Stimulated activated CD4-positive, alpha-beta T cell treated with anti-CD3 and anti-CD28 coated beads, TNF-alpha, amount 100 ng/mL, for 24 hours (primary cell): ENCODE measurements at regions not wholly inside any gene's neighbourhood (a gene's known extent, or its start where the extent isn't known, plus 50 kb on each side); places are given as distances from the start of the nearest gene placed in this dataset.

ENCODE experiments used
- DNase-seq, 3 experiments: peaks; one replicate each; pipeline ENCODE4 v3.0.0-alpha.2; 2020; ENCODE audit warnings: low read depth in 3 of 3

GRCh38 chr10:128497660-128498377 is 371.6 kb upstream of the MKI67 start:
- DNase-seq, result no peak

GRCh38 chr10:128498378-128498730 is 372.1 kb upstream of the MKI67 start:
- no peak for DNase-seq

- DNase-seq, result no peak
These were observed 372.5 kb upstream of the MKI67 start for GRCh38 chr10:128498746-128499145.

GRCh38 chr10:128499486-128499885 is 373.3 kb upstream of the MKI67 start:
- DNase-seq, result no peak

- DNase-seq, result no peak
These were observed 373.7 kb upstream of the MKI67 start for GRCh38 chr10:128499956-128500355.

GRCh38 chr10:128500642-128501041 is 374.4 kb upstream of the MKI67 start:
- no peak for DNase-seq

- no peak for DNase-seq
These were observed 379.1 kb upstream of the MKI67 start for GRCh38 chr10:128505346-128505745.

GRCh38 chr10:128506423-128506822 is 380.2 kb upstream of the MKI67 start:
- no peak for DNase-seq

GRCh38 chr10:128507066-128507465 is 380.8 kb upstream of the MKI67 start:
- no peak for DNase-seq

GRCh38 chr10:128511284-128511683 is 385.1 kb upstream of the MKI67 start:
- no peak for DNase-seq

- no peak for DNase-seq
These were observed 386.5 kb upstream of the MKI67 start for GRCh38 chr10:128512767-128513166.

GRCh38 chr10:128514536-128514935 is 388.3 kb upstream of the MKI67 start:
- no peak for DNase-seq

GRCh38 chr10:128516180-128516579 is 390.0 kb upstream of the MKI67 start:
- DNase-seq, result no peak

GRCh38 chr10:128517167-128517566 is 390.9 kb upstream of the MKI67 start:
- no peak for DNase-seq

- no peak for DNase-seq
These were observed 391.8 kb upstream of the MKI67 start for GRCh38 chr10:128518000-128518399.

- DNase-seq, result no peak
These were observed 393.4 kb upstream of the MKI67 start for GRCh38 chr10:128519581-128519980.

GRCh38 chr10:128520211-128520815 is 394.1 kb upstream of the MKI67 start:
- no peak for DNase-seq

GRCh38 chr10:128522551-128523308 is 396.5 kb upstream of the MKI67 start:
- DNase-seq, result no peak

- no peak for DNase-seq
These were observed 399.2 kb upstream of the MKI67 start for GRCh38 chr10:128525444-128525843.

GRCh38 chr10:128525936-128526335 is 399.7 kb upstream of the MKI67 start:
- DNase-seq, result no peak

GRCh38 chr10:128526791-128527375 is 400.7 kb upstream of the MKI67 start:
- no peak for DNase-seq

- DNase-seq, result no peak
These were observed 401.5 kb upstream of the MKI67 start for GRCh38 chr10:128527711-128528110.

GRCh38 chr10:128528167-128528566 is 401.9 kb upstream of the MKI67 start:
- DNase-seq, result no peak
